ENCODE measurements at regions not wholly inside any gene's neighbourhood (a gene's known extent, or its start where the extent isn't known, plus 50 kb on each side); places are given as distances from the start of the nearest gene placed in this dataset.
"Not testable (repeated sequence)": the region's sequence is repeated elsewhere in the genome, so short reads cannot be mapped to it uniquely, and the experiment has no call there.

- no peak for DNase-seq (ENCODE audit: low spot score)
These were observed 52.2 kb upstream of the MKI67 start for GRCh38 chr10:128178302-128178958.

- no peak for DNase-seq (ENCODE audit: low spot score)
These were observed 54.6 kb upstream of the MKI67 start for GRCh38 chr10:128180843-128181242.

- no peak for DNase-seq (ENCODE audit: low spot score)
These were observed 59.4 kb upstream of the MKI67 start for GRCh38 chr10:128185627-128186026.

GRCh38 chr10:128186959-128187787 is 61.0 kb upstream of the MKI67 start:
- no peak for DNase-seq (ENCODE audit: low spot score)

- no peak for DNase-seq (ENCODE audit: low spot score)
These were observed 61.6 kb upstream of the MKI67 start for GRCh38 chr10:128187788-128188185.

GRCh38 chr10:128189176-128189575 is 63.0 kb upstream of the MKI67 start:
- no peak for DNase-seq (ENCODE audit: low spot score)

- no peak for DNase-seq (ENCODE audit: low spot score)
These were observed 65.6 kb upstream of the MKI67 start for GRCh38 chr10:128191847-128192246.

- DNase-seq (ENCODE audit: low spot score) = not testable (repeated sequence)
These were observed 75.6 kb upstream of the MKI67 start for GRCh38 chr10:128201826-128202225.

- no peak for DNase-seq (ENCODE audit: low spot score)
These were observed 76.8 kb upstream of the MKI67 start for GRCh38 chr10:128203028-128203427.

- DNase-seq (ENCODE audit: low spot score) = not testable (repeated sequence)
These were observed 79.4 kb upstream of the MKI67 start for GRCh38 chr10:128205591-128205990.

- no peak for DNase-seq (ENCODE audit: low spot score)
These were observed 80.5 kb upstream of the MKI67 start for GRCh38 chr10:128206676-128207075.

- DNase-seq (ENCODE audit: low spot score) = no peak
These were observed 83.6 kb upstream of the MKI67 start for GRCh38 chr10:128209862-128210214.

GRCh38 chr10:128210215-128211063 is 84.2 kb upstream of the MKI67 start:
- peak; percentile 55 for DNase-seq (ENCODE audit: low spot score)

- no peak for DNase-seq (ENCODE audit: low spot score)
These were observed 84.9 kb upstream of the MKI67 start for GRCh38 chr10:128211064-128211504.

- peak; percentile 81 for DNase-seq (ENCODE audit: low spot score)
These were observed 85.9 kb upstream of the MKI67 start for GRCh38 chr10:128211953-128212727.

- DNase-seq (ENCODE audit: low spot score) = no peak
These were observed 86.9 kb upstream of the MKI67 start for GRCh38 chr10:128213156-128213555.

- no peak for DNase-seq (ENCODE audit: low spot score)
These were observed 89.5 kb upstream of the MKI67 start for GRCh38 chr10:128215733-128216132.

GRCh38 chr10:128217136-128217535 is 90.9 kb upstream of the MKI67 start:
- no peak for DNase-seq (ENCODE audit: low spot score)

GRCh38 chr10:128218161-128218560 is 91.9 kb upstream of the MKI67 start:
- DNase-seq (ENCODE audit: low spot score) = no peak

- no peak for DNase-seq (ENCODE audit: low spot score)
These were observed 93.1 kb upstream of the MKI67 start for GRCh38 chr10:128219295-128219694.

- no peak for DNase-seq (ENCODE audit: low spot score)
These were observed 93.8 kb upstream of the MKI67 start for GRCh38 chr10:128220021-128220420.

GRCh38 chr10:128221117-128221516 is 94.9 kb upstream of the MKI67 start:
- DNase-seq (ENCODE audit: low spot score) = no peak
